Tibial artery (tissue), 4 donors: ENCODE measurements at regions not wholly inside any gene's neighbourhood (a gene's known extent, or its start where the extent isn't known, plus 50 kb on each side); places are given as distances from the start of the nearest gene placed in this dataset.
"Not testable (repeated sequence)": the region's sequence is repeated elsewhere in the genome, so short reads cannot be mapped to it uniquely, and the experiment has no call there.

Experiments used
- DNase-seq, 2 donors: peaks; one replicate each; pipeline ENCODE4 v3.0.0-alpha.2; 2019
- H3K27ac ChIP-seq, 2 donors: fragments of 200-600 bp; sonication (generic) in 1 of 2; 1 replicate in 1 of 2; 2 replicates in 1 of 2; pipeline ENCODE4 v1.5.1; 2018 to 2019; ENCODE audit warnings: mild to moderate bottlenecking in 1 of 2
- H3K27me3 ChIP-seq, 2 donors: fragments of 200-600 bp; sonication (generic) in 1 of 2; one replicate each; pipeline versions ENCODE4 v1.5.1 to v1.6.0; 2016 to 2019
- H3K36me3 ChIP-seq, 3 donors: fragments of 200-600 bp; sonication (generic) in 2 of 3; one replicate each; pipeline ENCODE4 v1.5.1; 2016 to 2019; ENCODE audit warnings: mild to moderate bottlenecking in 2 of 3
- H3K4me1 ChIP-seq, 4 donors: fragments of 200-600 bp; sonication (generic) in 2 of 4; 1 replicate in 3 of 4; 2 replicates in 1 of 4; pipeline ENCODE4 v1.5.1; 2016 to 2019
- H3K4me3 ChIP-seq, 2 donors: fragments of 200-600 bp; sonication (generic) in 1 of 2; 1 replicate in 1 of 2; 2 replicates in 1 of 2; pipeline ENCODE4 v1.5.1; 2018 to 2019; ENCODE audit warnings: mild to moderate bottlenecking in 2 of 2
- H3K9me3 ChIP-seq, 3 donors: fragments of 200-600 bp; sonication (generic) in 1 of 3; one replicate each; pipeline ENCODE4 v1.5.1; 2016 to 2019
- CTCF ChIP-seq, 2 experiments: fragments of 200-600 bp in 1 of 2; fragments of 450-650 bp in 1 of 2; IDR thresholded peaks; one replicate each; pipeline ENCODE4 v1.5.1; 2017 to 2019; ENCODE audit warnings: antibody characterized with exemption in 2 of 2, mild to moderate bottlenecking in 1 of 2, moderate library complexity in 1 of 2
- intact Hi-C: fragments of 100-400 bp; cut with DNase I; formaldehyde crosslinking; loops from one replicate; pipeline ENCODE4 v1.15.0; 2023; ENCODE audit warnings: low total_unique reads

GRCh38 chr15:46956456-46956855 lies 760.8 kb upstream of the SEMA6D start:
- H3K4me1 ChIP-seq = no peaks in the 10 kb centered on the region
- H3K36me3 ChIP-seq = no peaks in the 10 kb centered on the region
- no peak for TF ChIP-seq CTCF (IDR thresholded peaks at IDR 0.05)
- H3K9me3 ChIP-seq = no peaks in the 10 kb centered on the region
- no peak overlapping the region for H3K27ac ChIP-seq
- intact Hi-C loops = no loop called here
- DNase-seq = no peak
- no peaks in the 10 kb centered on the region for H3K27me3 ChIP-seq
- no peak overlapping the region for H3K4me3 ChIP-seq

DNA sequence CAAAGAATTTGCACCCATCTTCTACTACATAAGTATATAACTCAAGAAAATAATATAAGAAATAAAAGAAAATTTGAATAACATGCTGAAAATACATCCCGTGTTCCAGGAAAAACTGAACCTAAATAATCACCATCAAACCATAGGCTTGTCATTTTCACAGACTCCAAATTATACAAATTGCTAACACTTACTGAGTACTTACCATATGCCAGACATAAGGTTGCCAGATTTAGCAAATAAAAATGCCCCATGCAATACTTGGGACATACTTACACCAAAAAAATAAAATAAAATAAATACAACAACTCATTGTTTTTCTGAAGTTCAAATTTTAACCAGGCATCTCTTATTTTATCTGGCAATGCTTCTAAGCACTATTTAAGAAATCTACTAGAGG lies 760.4 kb upstream of the SEMA6D start:
- no peak for TF ChIP-seq CTCF (IDR thresholded peaks at IDR 0.05)
- no peak overlapping the region for H3K4me3 ChIP-seq
- no peaks in the 10 kb centered on the region for H3K4me1 ChIP-seq
- H3K9me3 ChIP-seq = no peaks in the 10 kb centered on the region
- intact Hi-C loops = no loop called here
- no peaks in the 10 kb centered on the region for H3K36me3 ChIP-seq
- no peak for DNase-seq
- H3K27me3 ChIP-seq = no peaks in the 10 kb centered on the region
- H3K27ac ChIP-seq = no peak overlapping the region

DNA sequence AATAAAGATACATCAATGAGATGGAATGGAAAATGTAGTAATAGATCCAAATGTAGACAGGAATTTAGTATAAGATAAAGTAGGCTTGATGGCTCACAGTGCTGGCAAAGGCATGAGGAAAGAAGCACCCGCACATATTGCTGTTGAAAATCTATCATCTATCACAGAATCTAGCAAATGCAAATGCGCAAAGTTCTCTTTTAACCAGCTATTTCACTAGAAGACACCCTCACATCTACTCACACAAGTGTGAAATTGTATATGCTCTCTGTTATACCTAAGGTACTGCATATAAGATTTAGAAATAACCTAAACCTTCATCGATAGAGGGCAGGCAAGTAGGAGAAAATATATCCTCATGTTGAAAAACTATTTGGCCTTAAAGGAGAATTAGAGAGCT lies 756.7 kb upstream of the SEMA6D start:
- H3K4me3 ChIP-seq = no peak overlapping the region

DNA sequence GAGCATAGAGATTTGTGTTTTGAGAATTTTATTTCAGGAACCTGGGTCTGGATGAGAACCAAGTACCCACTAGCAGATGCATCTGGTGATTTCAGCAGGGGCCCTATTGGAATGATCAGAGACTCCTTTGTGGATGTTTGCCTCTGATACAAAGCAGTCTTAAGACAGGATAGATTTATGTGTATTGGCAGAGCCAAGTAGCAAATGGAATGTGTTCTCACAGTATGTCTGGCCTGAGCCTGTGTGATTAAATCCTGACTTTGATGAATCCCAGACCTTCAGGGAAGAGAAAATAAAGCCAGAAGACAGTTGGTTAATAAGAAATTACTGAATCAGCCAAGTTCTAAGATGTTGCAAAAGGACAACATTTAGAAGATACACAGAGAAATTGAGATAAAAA lies 755.5 kb upstream of the SEMA6D start:
- Histone ChIP-seq H3K36me3 (no peaks in the 10 kb centered on the region), H3K4me3 (no peak overlapping the region), H3K27me3 (no peaks in the 10 kb centered on the region), H3K9me3 (no peaks in the 10 kb centered on the region), H3K4me1 (no peaks in the 10 kb centered on the region), H3K27ac (no peak overlapping the region)
- TF ChIP-seq CTCF (IDR thresholded peaks at IDR 0.05) = no peak
- intact Hi-C loops = loop anchor here (5.0 kb wide), 1 partner anchor 749 kb away; no protein-coding TSS in a partner anchor
- no peak for DNase-seq

More for the DNA sequence above, 756.7 kb upstream of the SEMA6D start:
- H3K4me1 ChIP-seq = no peaks in the 10 kb centered on the region
- H3K9me3 ChIP-seq = no peaks in the 10 kb centered on the region
- no peaks in the 10 kb centered on the region for H3K36me3 ChIP-seq
- no peak for TF ChIP-seq CTCF (IDR thresholded peaks at IDR 0.05)
- no peak overlapping the region for H3K27ac ChIP-seq
- intact Hi-C loops = loop anchor here (5.0 kb wide), 1 partner anchor 748 kb away; no protein-coding TSS in a partner anchor
- no peaks in the 10 kb centered on the region for H3K27me3 ChIP-seq
- DNase-seq = no peak

GRCh38 chr15:46988055-46988454 lies 729.2 kb upstream of the SEMA6D start:
- intact Hi-C loops, H3K4me3 ChIP-seq, H3K27me3 ChIP-seq, H3K4me1 ChIP-seq, H3K27ac ChIP-seq, H3K9me3 ChIP-seq, H3K36me3 ChIP-seq, DNase-seq: not testable (repeated sequence)

- no peaks in the 10 kb centered on the region for H3K27me3 ChIP-seq
- no peak for DNase-seq
- intact Hi-C loops = no loop called here
- H3K36me3 ChIP-seq = no peaks in the 10 kb centered on the region
- H3K27ac ChIP-seq = no peak overlapping the region
- no peak overlapping the region for H3K4me3 ChIP-seq
- TF ChIP-seq CTCF (IDR thresholded peaks at IDR 0.05) = no peak
- peaks cover 0 to 4% (median 0%) of the 10 kb centered on the region in 3 donors for H3K9me3 ChIP-seq
- no peaks in the 10 kb centered on the region for H3K4me1 ChIP-seq
Observed at GRCh38 chr15:46996359-46996758, 720.9 kb upstream of the SEMA6D start.
